HepG2 (cell line): ENCODE measurements at regions not wholly inside any gene's neighbourhood (a gene's known extent, or its start where the extent isn't known, plus 50 kb on each side); places are given as distances from the start of the nearest gene placed in this dataset.

Experiments used
- ATAC-seq: fragments of 200-7000 bp; cut with Tn5 transposase; 3 replicates; pipeline ENCODE4 v1.9.1; 2020; ENCODE audit warnings: mild to moderate bottlenecking, moderate library complexity
- BruUV-seq: library from RNA; stranded (reverse); fragments of 400-500 nt; replicated peaks from 2 replicates; lab custom pipeline; 2021; lab: Mats Ljungman, UMichigan
- CTCF ChIA-PET: fragments of 300-600 bp; formaldehyde crosslinking; extraction: SDS; loops from one replicate; lab custom pipeline; 2021; ENCODE audit warnings: low total read pairs, inconsistent platforms, low intra/inter-chr PET ratio; lab: Yijun Ruan, JAX
- POLR2A ChIA-PET: fragments of 350-600 bp; sonication (Branson Sonifier 250); formaldehyde crosslinking; loops from one replicate; lab custom pipeline; 2020; ENCODE audit warnings: antibody characterized with exemption, inconsistent platforms; lab: Yijun Ruan, JAX
- DNase-seq: peaks from one replicate; pipeline ENCODE4 v3.0.0-alpha.2; 2015; ENCODE audit warnings: low spot score
- FAIRE-seq: peaks from 3 replicates; lab custom pipeline; 2011; peaks lifted over from hg19 to GRCh38; lab: Jason Lieb, UNC
- H2AFZ ChIP-seq: one replicate; pipeline ENCODE4 v1.6.1; 2011; ENCODE audit warnings: low read length, inconsistent platforms
- H3K27ac ChIP-seq: fragments of 300-600 bp; 3 replicates; pipeline ENCODE4 v1.8.0; 2011; ENCODE audit warnings: mixed run types, mild to moderate bottlenecking, mixed read lengths, low read length, inconsistent platforms; ENCODE audit not compliant: insufficient read depth; ENCODE audit errors: extremely low read length
- H3K27me3 ChIP-seq, 2 experiments: fragments of 200-600 bp in 1 of 2; 2 replicates in 1 of 2; 3 replicates in 1 of 2; pipeline versions ENCODE4 v1.6.0 to v1.8.0; 2011; ENCODE audit warnings: low read length in 2 of 2, mild to moderate bottlenecking in 2 of 2, moderate library complexity in 2 of 2, inconsistent platforms in 1 of 2; ENCODE audit not compliant: insufficient read depth in 2 of 2, control insufficient read depth in 1 of 2
- H3K36me3 ChIP-seq, 2 experiments: fragments of 200-600 bp in 1 of 2; replicated peaks in 1 of 2; 2 replicates in 1 of 2; 3 replicates in 1 of 2; pipeline versions ENCODE4 v1.5.1 to v1.8.0; 2011; ENCODE audit warnings: low read length in 2 of 2, inconsistent platforms in 1 of 2; ENCODE audit not compliant: insufficient read depth in 2 of 2, control insufficient read depth in 1 of 2
- H3K4me1 ChIP-seq: 2 replicates; pipeline ENCODE4 v1.5.1; 2012; ENCODE audit warnings: low read length, inconsistent platforms; ENCODE audit not compliant: insufficient read depth
- H3K4me2 ChIP-seq: 2 replicates; pipeline ENCODE4 v1.6.0; 2011; ENCODE audit warnings: low read depth, low read length, inconsistent platforms
- H3K4me3 ChIP-seq, 3 experiments: fragments of 200-600 bp in 1 of 3; sonication (generic), shearing (Covaris generic) in 1 of 3; replicated peaks in 1 of 3; 2 replicates each; pipeline ENCODE4 v1.5.1; 2011 to 2016; ENCODE audit warnings: low read length in 3 of 3, inconsistent platforms in 2 of 3, low read depth in 2 of 3, mild to moderate bottlenecking in 2 of 3, control low read depth in 1 of 3, mixed read lengths in 1 of 3; ENCODE audit not compliant: insufficient read depth in 1 of 3
- H3K79me2 ChIP-seq: one replicate; pipeline ENCODE4 v1.6.1; 2011; ENCODE audit warnings: low read length, inconsistent platforms; ENCODE audit not compliant: insufficient read depth
- H3K9ac ChIP-seq: 2 replicates; pipeline ENCODE4 v1.6.0; 2011; ENCODE audit warnings: mild to moderate bottlenecking, low read depth, low read length, inconsistent platforms; ENCODE audit not compliant: insufficient read depth
- H3K9me3 ChIP-seq: 2 replicates; pipeline ENCODE4 v1.5.1; 2012; ENCODE audit warnings: mild to moderate bottlenecking, low read length
- H4K20me1 ChIP-seq: 2 replicates; pipeline ENCODE4 v1.6.0; 2011; ENCODE audit warnings: inconsistent platforms, mild to moderate bottlenecking, low read length, moderate library complexity; ENCODE audit not compliant: insufficient read depth
- EZH2 ChIP-seq: conservative IDR thresholded peaks from 2 replicates; pipeline ENCODE4 v1.6.1; 2012; ENCODE audit warnings: mild to moderate bottlenecking, low read depth, low read length, moderate library complexity
- FOXO1 ChIP-seq: sonication (generic); formaldehyde crosslinking; IDR thresholded peaks from 2 replicates; pipeline ENCODE4 v1.4.0; 2020; ENCODE audit warnings: missing genetic modification reagents
- HNRNPLL ChIP-seq: fragments of 200-400 bp; formaldehyde crosslinking; IDR thresholded peaks from 2 replicates; pipeline ENCODE4 v1.6.1; 2017; ENCODE audit warnings: mild to moderate bottlenecking, low read depth, low read length; ENCODE audit not compliant: poor library complexity, severe bottlenecking
- LCORL ChIP-seq, 2 experiments: fragments of 450-650 bp in 1 of 2; sonication (generic) in 1 of 2; formaldehyde crosslinking in 1 of 2; IDR thresholded peaks; 2 replicates each; pipeline versions ENCODE4 v1.5.0 to v1.6.1; 2017 to 2020; ENCODE audit warnings: antibody characterized with exemption in 1 of 2, missing genetic modification reagents in 1 of 2
- NFIB ChIP-seq: sonication (generic); formaldehyde crosslinking; IDR thresholded peaks from 2 replicates; pipeline ENCODE4 v1.9.0; 2021; ENCODE audit warnings: missing genetic modification reagents, mild to moderate bottlenecking, borderline replicate concordance
- PAX8 ChIP-seq: sonication (generic); formaldehyde crosslinking; IDR thresholded peaks from 2 replicates; pipeline ENCODE4 v1.8.0; 2022; ENCODE audit warnings: mild to moderate bottlenecking, missing genetic modification reagents, borderline replicate concordance
- PHB2 ChIP-seq: fragments of 450-650 bp; IDR thresholded peaks from 2 replicates; pipeline ENCODE4 v1.6.1; 2018; ENCODE audit not compliant: partially characterized antibody
- PHF5A ChIP-seq: IDR thresholded peaks from one replicate; pipeline ENCODE4 v1.6.1; 2018; ENCODE audit warnings: low read depth, missing genetic modification reagents; ENCODE audit not compliant: unreplicated experiment
- POGZ ChIP-seq: sonication (generic); formaldehyde crosslinking; IDR thresholded peaks from 2 replicates; pipeline ENCODE4 v1.4.0; 2020; ENCODE audit warnings: mild to moderate bottlenecking, missing genetic modification reagents
- SMAD1 ChIP-seq: sonication (generic); formaldehyde crosslinking; IDR thresholded peaks from 2 replicates; pipeline ENCODE4 v1.4.0; 2020; ENCODE audit warnings: missing genetic modification reagents, low read depth, mild to moderate bottlenecking, borderline replicate concordance
- SOX5 ChIP-seq: IDR thresholded peaks from 2 replicates; pipeline ENCODE4 v1.6.1; 2016; ENCODE audit warnings: borderline replicate concordance
- ZFP36L2 ChIP-seq: sonication (generic); formaldehyde crosslinking; IDR thresholded peaks from 2 replicates; pipeline ENCODE4 v1.4.0; 2020; ENCODE audit warnings: missing genetic modification reagents
- ZNF143 ChIP-seq: sonication (generic); formaldehyde crosslinking; IDR thresholded peaks from 2 replicates; pipeline ENCODE4 v1.4.0; 2020; ENCODE audit warnings: missing genetic modification reagents
- ZNF382 ChIP-seq: sonication (generic); formaldehyde crosslinking; IDR thresholded peaks from 2 replicates; pipeline ENCODE4 v1.5.0; 2020; ENCODE audit warnings: missing genetic modification reagents, mild to moderate bottlenecking, borderline replicate concordance
- ZSCAN25 ChIP-seq: sonication (generic); formaldehyde crosslinking; IDR thresholded peaks from 2 replicates; pipeline ENCODE4 v1.8.0; 2022; ENCODE audit warnings: mild to moderate bottlenecking, missing genetic modification reagents
- WGBS: methylation state at CpG from one replicate; pipeline ENCODE4 v1.1.6; 2017; ENCODE audit warnings: low lambda C conversion rate; 5-methylcytosine and 5-hydroxymethylcytosine counted together
- in situ Hi-C: cut with HindIII; loops from 2 replicates; pipeline ENCODE4 v1.10.0; 2017; ENCODE audit warnings: low pct_unique_long_range_greater_than_20kb; ENCODE audit not compliant: extremely low pct_ligation_motif_present
- intact Hi-C: fragments of 100-400 bp; cut with micrococcal nuclease; formaldehyde crosslinking; loops from one replicate; pipeline ENCODE4 v1.10.0; 2022; ENCODE audit not compliant: unreplicated experiment
- TF ChIP-seq, protein P1 (sequence below): sonication (generic); formaldehyde crosslinking; IDR thresholded peaks from 2 replicates; pipeline ENCODE4 v1.4.0; 2020; ENCODE audit warnings: missing genetic modification reagents, borderline replicate concordance
- TF ChIP-seq, protein P2 (sequence below): fragments of 450-650 bp; IDR thresholded peaks from 2 replicates; pipeline ENCODE4 v1.6.1; 2017

DNA sequence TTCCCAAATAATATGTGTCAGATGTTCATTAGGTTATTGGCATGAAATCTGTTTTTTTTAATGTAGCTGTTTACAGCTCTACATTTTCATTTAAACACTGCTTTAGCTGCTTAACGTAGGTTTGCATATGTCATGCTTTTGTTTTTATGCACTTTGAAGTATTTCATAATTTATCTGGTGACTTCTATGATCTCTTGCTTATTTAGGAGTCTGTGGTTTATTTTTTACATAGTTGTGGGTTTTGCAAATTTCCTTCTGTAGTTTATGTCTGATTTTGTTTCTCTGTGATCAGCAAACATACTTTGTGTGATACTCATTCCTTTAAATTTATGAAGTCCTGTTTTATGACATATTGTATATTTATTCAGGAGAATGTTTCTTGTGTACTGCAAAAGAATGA is 606.5 kb upstream of the PFKP start (continued):
- TF ChIP-seq SMAD1 (CRISPR knock-in tag) (no peak), PAX8 (no peak), ZSCAN25 (CRISPR knock-in tag) (no peak), LCORL (IDR thresholded peaks at IDR 0.05) (no peak), LCORL (CRISPR knock-in tag; IDR thresholded peaks at IDR 0.05) (no peak), PHF5A (no peak), FOXO1 (no peak), ZNF382 (CRISPR knock-in tag) (no peak)
- TF ChIP-seq, protein P1, sequence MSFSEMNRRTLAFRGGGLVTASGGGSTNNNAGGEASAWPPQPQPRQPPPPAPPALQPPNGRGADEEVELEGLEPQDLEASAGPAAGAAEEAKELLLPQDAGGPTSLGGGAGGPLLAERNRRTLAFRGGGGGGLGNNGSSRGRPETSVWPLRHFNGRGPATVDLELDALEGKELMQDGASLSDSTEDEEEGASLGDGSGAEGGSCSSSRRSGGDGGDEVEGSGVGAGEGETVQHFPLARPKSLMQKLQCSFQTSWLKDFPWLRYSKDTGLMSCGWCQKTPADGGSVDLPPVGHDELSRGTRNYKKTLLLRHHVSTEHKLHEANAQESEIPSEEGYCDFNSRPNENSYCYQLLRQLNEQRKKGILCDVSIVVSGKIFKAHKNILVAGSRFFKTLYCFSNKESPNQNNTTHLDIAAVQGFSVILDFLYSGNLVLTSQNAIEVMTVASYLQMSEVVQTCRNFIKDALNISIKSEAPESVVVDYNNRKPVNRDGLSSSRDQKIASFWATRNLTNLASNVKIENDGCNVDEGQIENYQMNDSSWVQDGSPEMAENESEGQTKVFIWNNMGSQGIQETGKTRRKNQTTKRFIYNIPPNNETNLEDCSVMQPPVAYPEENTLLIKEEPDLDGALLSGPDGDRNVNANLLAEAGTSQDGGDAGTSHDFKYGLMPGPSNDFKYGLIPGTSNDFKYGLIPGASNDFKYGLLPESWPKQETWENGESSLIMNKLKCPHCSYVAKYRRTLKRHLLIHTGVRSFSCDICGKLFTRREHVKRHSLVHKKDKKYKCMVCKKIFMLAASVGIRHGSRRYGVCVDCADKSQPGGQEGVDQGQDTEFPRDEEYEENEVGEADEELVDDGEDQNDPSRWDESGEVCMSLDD (CRISPR knock-in tag): no peak

- no peaks in the 10 kb centered on the region for H3K4me1 ChIP-seq
- no peaks in the 10 kb centered on the region for H3K36me3 ChIP-seq
- 1% methylated on average over 2 of the region's 2 CpGs for WGBS
- CTCF ChIA-PET: no interaction called here
- intact Hi-C loops (no loop called here), in situ Hi-C loops (no loop called here)
- peaks cover 6% of the 10 kb centered on the region; the same call in 1 of the 2 replicates for H3K9me3 ChIP-seq
- H3K27me3 ChIP-seq: no peaks in the 10 kb centered on the region
- H2AFZ ChIP-seq: no peak overlapping the region
- no peak overlapping the region for H3K9ac ChIP-seq
- H3K27ac ChIP-seq: no peak overlapping the region
- POLR2A ChIA-PET: no interaction called here
- H3K79me2 ChIP-seq: no peaks in the 10 kb centered on the region
- no peak for TF ChIP-seq HNRNPLL
- no peak for TF ChIP-seq POGZ
- TF ChIP-seq SOX5 (CRISPR knock-in tag): no peak
- TF ChIP-seq NFIB (CRISPR knock-in tag): no peak
- no peak for TF ChIP-seq ZNF143
- no peak for TF ChIP-seq ZFP36L2
- no peak for TF ChIP-seq PHB2
- no peak for TF ChIP-seq EZH2
- TF ChIP-seq, protein P2, sequence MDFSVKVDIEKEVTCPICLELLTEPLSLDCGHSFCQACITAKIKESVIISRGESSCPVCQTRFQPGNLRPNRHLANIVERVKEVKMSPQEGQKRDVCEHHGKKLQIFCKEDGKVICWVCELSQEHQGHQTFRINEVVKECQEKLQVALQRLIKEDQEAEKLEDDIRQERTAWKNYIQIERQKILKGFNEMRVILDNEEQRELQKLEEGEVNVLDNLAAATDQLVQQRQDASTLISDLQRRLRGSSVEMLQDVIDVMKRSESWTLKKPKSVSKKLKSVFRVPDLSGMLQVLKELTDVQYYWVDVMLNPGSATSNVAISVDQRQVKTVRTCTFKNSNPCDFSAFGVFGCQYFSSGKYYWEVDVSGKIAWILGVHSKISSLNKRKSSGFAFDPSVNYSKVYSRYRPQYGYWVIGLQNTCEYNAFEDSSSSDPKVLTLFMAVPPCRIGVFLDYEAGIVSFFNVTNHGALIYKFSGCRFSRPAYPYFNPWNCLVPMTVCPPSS: no peak
- ATAC-seq (no peak), FAIRE-seq (no peak), DNase-seq (no peak)
- BruUV-seq: no TSS peak
- H4K20me1 ChIP-seq: no peaks in the 10 kb centered on the region
- no peak overlapping the region for H3K4me3 ChIP-seq
- H3K4me2 ChIP-seq: no peak overlapping the region
These were observed 607.6 kb upstream of the PFKP start for GRCh38 chr10:2459713-2460112.
